Keratinocyte (primary cell): ENCODE measurements at regions not wholly inside any gene's neighbourhood (a gene's known extent, or its start where the extent isn't known, plus 50 kb on each side); places are given as distances from the start of the nearest gene placed in this dataset.

Experiments used
- DNase-seq: peaks from one replicate; pipeline ENCODE4 v3.0.0-alpha.2; 2011; ENCODE audit warnings: low read depth, missing footprints, low spot score
- FAIRE-seq: peaks from 2 replicates; lab custom pipeline; 2011; peaks lifted over from hg19 to GRCh38; lab: Jason Lieb, UNC
- H2AFZ ChIP-seq: 2 replicates; pipeline ENCODE4 v1.6.0; 2012; ENCODE audit warnings: low read length, control low read depth, inconsistent platforms; ENCODE audit not compliant: control insufficient read depth
- H3K27ac ChIP-seq: 2 replicates; pipeline ENCODE4 v1.5.1; 2011; ENCODE audit warnings: low read length; ENCODE audit not compliant: control insufficient read depth, insufficient read depth
- H3K27me3 ChIP-seq: 3 replicates; pipeline ENCODE4 v1.6.0; 2011; ENCODE audit warnings: low read length; ENCODE audit not compliant: control insufficient read depth, insufficient read depth; ENCODE audit errors: extremely low read depth
- H3K36me3 ChIP-seq, 2 experiments: 2 replicates in 1 of 2; 3 replicates in 1 of 2; pipeline ENCODE4 v1.5.1; 2011; ENCODE audit warnings: low read length in 2 of 2, mild to moderate bottlenecking in 1 of 2; ENCODE audit not compliant: control insufficient read depth in 2 of 2, insufficient read depth in 2 of 2; ENCODE audit errors: extremely low read depth in 1 of 2
- H3K4me1 ChIP-seq: 3 replicates; pipeline ENCODE4 v1.5.1; 2011; ENCODE audit warnings: low read length; ENCODE audit not compliant: control insufficient read depth, insufficient read depth; ENCODE audit errors: extremely low read depth
- H3K4me2 ChIP-seq: 3 replicates; pipeline ENCODE4 v1.6.0; 2011; ENCODE audit warnings: low read depth, low read length; ENCODE audit not compliant: control insufficient read depth, insufficient read depth; ENCODE audit errors: extremely low read depth
- H3K4me3 ChIP-seq, 3 experiments: fragments of 200-600 bp in 1 of 3; sonication (generic) in 1 of 3; 2 replicates in 2 of 3; 3 replicates in 1 of 3; pipeline ENCODE4 v1.5.1; 2011 to 2016; ENCODE audit warnings: low read length in 3 of 3, mild to moderate bottlenecking in 3 of 3, control low read depth in 2 of 3, inconsistent platforms in 1 of 3, low read depth in 1 of 3, mixed read lengths in 1 of 3, mixed run types in 1 of 3, moderate library complexity in 1 of 3; ENCODE audit not compliant: control insufficient read depth in 2 of 3, insufficient read depth in 2 of 3; ENCODE audit errors: extremely low read depth in 1 of 3
- H3K79me2 ChIP-seq: 2 replicates; pipeline ENCODE4 v1.6.0; 2012; ENCODE audit warnings: low read length; ENCODE audit not compliant: control insufficient read depth, insufficient read depth
- H3K9ac ChIP-seq: 3 replicates; pipeline ENCODE4 v1.6.0; 2011; ENCODE audit warnings: low read length; ENCODE audit not compliant: control insufficient read depth, insufficient read depth; ENCODE audit errors: extremely low read depth
- H3K9me1 ChIP-seq: 3 replicates; pipeline ENCODE4 v1.6.0; 2011; ENCODE audit warnings: low read length; ENCODE audit not compliant: control insufficient read depth, insufficient read depth; ENCODE audit errors: extremely low read depth
- H3K9me3 ChIP-seq: 2 replicates; pipeline ENCODE4 v1.5.1; 2012; ENCODE audit warnings: low read depth, low read length; ENCODE audit not compliant: control insufficient read depth
- H4K20me1 ChIP-seq: 3 replicates; pipeline ENCODE4 v1.6.0; 2011; ENCODE audit warnings: low read length; ENCODE audit not compliant: control insufficient read depth, insufficient read depth; ENCODE audit errors: extremely low read depth
- EZH2 ChIP-seq: IDR thresholded peaks from one replicate; pipeline ENCODE4 v1.6.1; 2012; ENCODE audit warnings: inconsistent platforms, mild to moderate bottlenecking, low read length, moderate library complexity
- dilution Hi-C: fragments of 300-500 bp; cut with MboI; formaldehyde crosslinking; loops from one replicate; pipeline ENCODE4 v1.7.0; 2020; ENCODE audit warnings: low sequenced_read_pairs; ENCODE audit not compliant: extremely low pct_ligation_motif_present
- TF ChIP-seq, protein P1 (sequence below), 3 experiments: IDR thresholded peaks in 1 of 3; conservative IDR thresholded peaks in 1 of 3; optimal IDR thresholded peaks in 1 of 3; 2 replicates in 2 of 3; 3 replicates in 1 of 3; pipeline versions ENCODE3 to v1.5.1; 2011; ENCODE audit warnings: low read length in 3 of 3, mild to moderate bottlenecking in 3 of 3, moderate library complexity in 2 of 3, control low read depth in 1 of 3, inconsistent platforms in 1 of 3; ENCODE audit not compliant: insufficient read depth in 2 of 3; ENCODE audit errors: extremely low read depth in 1 of 3

DNA sequence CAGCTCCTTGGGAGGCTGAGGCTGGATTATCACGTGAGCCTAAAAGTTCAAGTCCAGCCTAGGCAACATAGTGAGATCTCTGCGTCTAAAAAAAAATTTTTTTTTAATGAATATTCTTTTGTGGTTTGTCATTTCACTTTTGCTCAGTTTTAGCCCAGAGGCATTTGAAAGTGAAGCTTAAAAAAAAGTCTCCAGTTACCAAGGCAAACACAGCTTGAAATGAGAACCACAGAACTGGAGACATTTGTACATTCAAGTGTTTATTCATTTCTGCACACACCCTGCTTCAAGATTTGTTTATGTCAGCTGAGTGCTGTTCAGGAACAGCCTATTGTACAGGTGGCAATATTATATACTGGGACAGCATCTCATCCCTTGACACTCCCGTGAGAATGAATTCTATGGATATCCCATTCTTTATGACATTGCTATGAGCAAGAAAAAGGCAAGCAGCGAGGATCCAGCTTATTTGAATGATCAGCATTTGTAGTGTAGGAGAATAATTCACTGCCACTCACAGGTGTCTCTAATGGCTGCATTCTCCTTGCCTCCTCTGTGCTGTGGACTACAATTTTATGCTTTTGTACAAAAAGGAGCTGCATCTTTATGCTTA lies 444.8 kb upstream of the GRM7 start:
- Histone ChIP-seq H3K4me1 (no peaks in the 10 kb centered on the region), H3K36me3 (no peaks in the 10 kb centered on the region), H3K4me2 (no peak overlapping the region), H3K9me3 (no peaks in the 10 kb centered on the region), H2AFZ (no peak overlapping the region), H3K9me1 (no peaks in the 10 kb centered on the region), H3K9ac (no peak overlapping the region), H3K4me3 (no peak overlapping the region), H4K20me1 (no peaks in the 10 kb centered on the region), H3K27ac (no peak overlapping the region), H3K79me2 (no peaks in the 10 kb centered on the region), H3K27me3 (no peaks in the 10 kb centered on the region)
- FAIRE-seq, result no peak
- dilution Hi-C loops, result no loop called here
- no peak for DNase-seq
- TF ChIP-seq EZH2, result no peak
- TF ChIP-seq, protein P1, sequence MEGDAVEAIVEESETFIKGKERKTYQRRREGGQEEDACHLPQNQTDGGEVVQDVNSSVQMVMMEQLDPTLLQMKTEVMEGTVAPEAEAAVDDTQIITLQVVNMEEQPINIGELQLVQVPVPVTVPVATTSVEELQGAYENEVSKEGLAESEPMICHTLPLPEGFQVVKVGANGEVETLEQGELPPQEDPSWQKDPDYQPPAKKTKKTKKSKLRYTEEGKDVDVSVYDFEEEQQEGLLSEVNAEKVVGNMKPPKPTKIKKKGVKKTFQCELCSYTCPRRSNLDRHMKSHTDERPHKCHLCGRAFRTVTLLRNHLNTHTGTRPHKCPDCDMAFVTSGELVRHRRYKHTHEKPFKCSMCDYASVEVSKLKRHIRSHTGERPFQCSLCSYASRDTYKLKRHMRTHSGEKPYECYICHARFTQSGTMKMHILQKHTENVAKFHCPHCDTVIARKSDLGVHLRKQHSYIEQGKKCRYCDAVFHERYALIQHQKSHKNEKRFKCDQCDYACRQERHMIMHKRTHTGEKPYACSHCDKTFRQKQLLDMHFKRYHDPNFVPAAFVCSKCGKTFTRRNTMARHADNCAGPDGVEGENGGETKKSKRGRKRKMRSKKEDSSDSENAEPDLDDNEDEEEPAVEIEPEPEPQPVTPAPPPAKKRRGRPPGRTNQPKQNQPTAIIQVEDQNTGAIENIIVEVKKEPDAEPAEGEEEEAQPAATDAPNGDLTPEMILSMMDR (optimal IDR thresholded peaks at IDR 0.05 in 1 of 3, IDR thresholded peaks at IDR 0.05 in 1 of 3, conservative IDR thresholded peaks at IDR 0.05 in 1 of 3; ENCODE audit: extremely low read depth in 1 of 3, insufficient read depth in 2 of 3, low read length in 3 of 3), result no peak

DNA sequence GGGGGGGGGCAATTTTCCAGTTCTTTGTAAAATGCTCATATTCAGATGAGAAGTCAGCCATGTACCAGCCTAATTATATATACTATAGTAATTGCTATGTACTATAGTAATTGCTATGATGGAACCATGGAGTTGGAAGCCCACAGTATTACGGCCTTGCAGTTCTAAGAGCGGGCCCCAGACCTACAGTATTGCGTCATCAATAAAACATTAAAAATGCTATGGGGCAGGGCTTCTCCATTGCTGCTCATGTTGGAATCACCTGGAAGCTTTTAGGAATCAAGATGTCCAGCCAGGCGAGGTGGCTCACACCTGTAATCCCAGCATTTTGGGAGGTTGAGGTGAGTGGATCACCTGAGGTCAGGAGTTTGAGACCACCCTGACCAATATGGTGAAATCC lies 443.7 kb upstream of the GRM7 start:
- H3K9me3 ChIP-seq, result no peaks in the 10 kb centered on the region
- TF ChIP-seq EZH2, result no peak
- TF ChIP-seq, protein P1 (optimal IDR thresholded peaks at IDR 0.05 in 1 of 3, IDR thresholded peaks at IDR 0.05 in 1 of 3, conservative IDR thresholded peaks at IDR 0.05 in 1 of 3; ENCODE audit: extremely low read depth in 1 of 3, insufficient read depth in 2 of 3, low read length in 3 of 3), result no peak
- dilution Hi-C loops, result no loop called here
- H3K4me3 ChIP-seq, result no peak overlapping the region
- no peaks in the 10 kb centered on the region for H3K79me2 ChIP-seq
- no peak overlapping the region for H3K27ac ChIP-seq
- no peaks in the 10 kb centered on the region for H3K4me1 ChIP-seq
- H3K27me3 ChIP-seq, result no peaks in the 10 kb centered on the region
- H3K4me2 ChIP-seq, result no peak overlapping the region
- H3K9ac ChIP-seq, result no peak overlapping the region
- no peaks in the 10 kb centered on the region for H3K36me3 ChIP-seq
- no peak overlapping the region for H2AFZ ChIP-seq
- FAIRE-seq (no peak), DNase-seq (no peak)
- no peaks in the 10 kb centered on the region for H4K20me1 ChIP-seq
- H3K9me1 ChIP-seq, result no peaks in the 10 kb centered on the region
